ENCODE measurements at regions not wholly inside any gene's neighbourhood (a gene's known extent, or its start where the extent isn't known, plus 50 kb on each side); places are given as distances from the start of the nearest gene placed in this dataset.

GRCh38 chr10:120658943-120659885 lies 191.9 kb upstream of the WDR11 start:
- WGBS, 5 donors = 67 to 70% (median 68%) methylated on average over 4 of the region's 4 CpGs
- no peaks in the 10 kb centered on the region for H3K27me3 ChIP-seq (replicated peaks in 1 of 7)
- intact Hi-C loops (cut with DNase I; ENCODE audit: low total_unique reads) = no loop called here

GRCh38 chr10:120666308-120666707 lies 184.9 kb upstream of the WDR11 start:
- Histone ChIP-seq H3K27ac (no peak overlapping the region), H3K4me3 (no peak overlapping the region), H3K36me3 (no peaks in the 10 kb centered on the region), H3K9me3 (no peaks in the 10 kb centered on the region), H3K27me3 (replicated peaks in 1 of 7) (peaks cover 0 to 12% (median 0%) of the 10 kb centered on the region in 7 donors), H3K4me1 (no peaks in the 10 kb centered on the region)
- no peak for DNase-seq
- intact Hi-C loops (cut with DNase I; ENCODE audit: low total_unique reads) = no loop called here
- 89 to 96% (median 90%) methylated on average over 4 of the region's 4 CpGs for WGBS, 5 donors
- TF ChIP-seq POLR2AphosphoS5 (IDR thresholded peaks at IDR 0.05) (no peak), CTCF (IDR thresholded peaks at IDR 0.05 in 8 of 11, conservative IDR thresholded peaks at IDR 0.05 in 3 of 11) (no peak), POLR2A (IDR thresholded peaks at IDR 0.05) (no peak)

More at GRCh38 chr10:120658943-120659885, 191.9 kb upstream of the WDR11 start:
- DNase-seq = no peak
- Histone ChIP-seq H3K9me3 (no peaks in the 10 kb centered on the region), H3K27ac (no peak overlapping the region), H3K4me3 (no peak overlapping the region), H3K4me1 (no peaks in the 10 kb centered on the region), H3K36me3 (no peaks in the 10 kb centered on the region)
- TF ChIP-seq POLR2A (IDR thresholded peaks at IDR 0.05) (no peak), POLR2AphosphoS5 (IDR thresholded peaks at IDR 0.05) (no peak), CTCF (IDR thresholded peaks at IDR 0.05 in 8 of 11, conservative IDR thresholded peaks at IDR 0.05 in 3 of 11) (no peak)

GRCh38 chr10:120667276-120667675 lies 183.9 kb upstream of the WDR11 start:
- H3K4me1 ChIP-seq = no peaks in the 10 kb centered on the region
- DNase-seq = no peak
- no peak overlapping the region for H3K27ac ChIP-seq
- peaks cover 0 to 7% (median 0%) of the 10 kb centered on the region in 8 donors for H3K9me3 ChIP-seq
- no peaks in the 10 kb centered on the region for H3K36me3 ChIP-seq
- no peak for TF ChIP-seq POLR2A (IDR thresholded peaks at IDR 0.05)
- no peak for TF ChIP-seq CTCF (IDR thresholded peaks at IDR 0.05 in 8 of 11, conservative IDR thresholded peaks at IDR 0.05 in 3 of 11)
- TF ChIP-seq POLR2AphosphoS5 (IDR thresholded peaks at IDR 0.05) = no peak
- intact Hi-C loops (cut with DNase I; ENCODE audit: low total_unique reads) = no loop called here
- peaks cover 0 to 17% (median 0%) of the 10 kb centered on the region in 7 donors for H3K27me3 ChIP-seq (replicated peaks in 1 of 7)
- 36 to 41% (median 38%) methylated on average over 4 of the region's 4 CpGs for WGBS, 5 donors
- H3K4me3 ChIP-seq = no peak overlapping the region

GRCh38 chr10:120671491-120671890 lies 179.7 kb upstream of the WDR11 start:
- H3K27ac ChIP-seq = no peak overlapping the region
- no peaks in the 10 kb centered on the region for H3K4me1 ChIP-seq
- WGBS, 5 donors = 85 to 97% (median 93%) methylated on average over 2 of the region's 2 CpGs
- H3K4me3 ChIP-seq = no peak overlapping the region
- DNase-seq = no peak
- intact Hi-C loops (cut with DNase I; ENCODE audit: low total_unique reads) = no loop called here
- peaks cover 0 to 17% (median 0%) of the 10 kb centered on the region in 7 donors for H3K27me3 ChIP-seq (replicated peaks in 1 of 7)
- peaks cover 0 to 26% (median 9%) of the 10 kb centered on the region in 8 donors for H3K9me3 ChIP-seq
- TF ChIP-seq CTCF (IDR thresholded peaks at IDR 0.05 in 8 of 11, conservative IDR thresholded peaks at IDR 0.05 in 3 of 11) (no peak), POLR2AphosphoS5 (IDR thresholded peaks at IDR 0.05) (no peak)
- no peaks in the 10 kb centered on the region for H3K36me3 ChIP-seq

Measured in spleen (tissue), 11 donors.